ENCODE measurements at regions not wholly inside any gene's neighbourhood (a gene's known extent, or its start where the extent isn't known, plus 50 kb on each side); places are given as distances from the start of the nearest gene placed in this dataset.

DNA sequence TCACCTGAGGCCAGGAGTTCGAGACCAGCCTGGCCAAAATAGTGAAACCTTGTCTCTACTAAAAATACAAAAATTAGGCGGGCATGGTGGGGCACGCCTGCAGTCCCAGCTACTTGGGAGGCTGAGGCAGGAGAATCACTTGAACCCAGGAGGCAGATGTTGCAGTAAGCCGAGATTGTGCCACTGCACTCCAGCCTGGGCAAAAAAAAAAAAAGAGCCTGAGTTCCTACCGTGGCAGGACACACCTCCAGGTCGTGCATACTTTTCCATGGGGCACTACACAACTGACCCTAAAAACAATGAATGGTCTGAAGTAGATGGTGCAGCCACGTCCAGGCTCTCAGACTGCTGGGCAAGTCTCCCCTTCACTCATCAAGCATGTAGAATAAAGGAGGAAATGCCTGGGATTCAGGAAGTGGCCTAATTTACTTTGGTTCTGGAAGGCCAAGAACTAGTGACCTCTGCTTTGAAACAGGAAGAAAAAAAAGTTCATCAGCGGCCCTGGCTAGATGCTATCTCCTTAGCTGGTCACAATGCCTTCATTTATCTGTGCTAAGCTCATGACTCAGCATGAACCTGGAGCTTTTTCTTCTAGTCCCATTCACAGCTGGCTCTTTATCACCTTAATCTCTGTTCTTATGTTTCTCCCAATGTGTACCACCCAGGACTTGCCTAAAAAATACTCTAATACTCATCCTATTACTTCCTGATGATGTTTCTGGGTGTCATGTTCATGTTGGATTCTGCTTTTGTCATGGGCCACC is 55.8 kb upstream of the OR6J1 start:
- Histone ChIP-seq H3K4me3 (ENCODE audit: low read length) (no peak overlapping the region), H3K4me1 (ENCODE audit: control insufficient read depth, insufficient read depth, low read length) (no peaks in the 10 kb centered on the region), H3K27me3 (ENCODE audit: control insufficient read depth, insufficient read depth, low read length) (peaks cover 50% of the 10 kb centered on the region), H3K4me2 (ENCODE audit: low read length) (no peak overlapping the region), H3K9ac (ENCODE audit: low read depth, low read length) (no peak overlapping the region), H3K9me3 (replicated peaks; ENCODE audit: low read length) (no peaks in the 10 kb centered on the region), H3K36me3 (ENCODE audit: insufficient read depth, low read length) (no peaks in the 10 kb centered on the region)

DNA sequence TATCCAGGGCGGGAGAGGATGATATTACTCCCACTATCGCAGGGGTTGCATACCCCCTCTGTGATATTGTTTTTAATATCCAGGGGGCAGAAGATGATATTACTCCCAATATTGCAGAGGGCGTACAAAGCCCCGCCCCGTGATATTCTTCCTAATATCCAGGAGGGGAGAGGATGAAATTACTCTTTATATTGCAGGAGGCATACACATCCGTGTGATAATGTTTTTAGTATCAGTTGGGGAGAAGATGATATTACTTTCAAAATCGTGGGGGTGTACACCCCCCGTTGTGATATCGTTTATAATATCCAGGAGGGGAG is 52.9 kb upstream of the OXA1L start:
- Histone ChIP-seq H3K9me3 (replicated peaks; ENCODE audit: low read length) (no peaks in the 10 kb centered on the region), H3K4me1 (ENCODE audit: control insufficient read depth, insufficient read depth, low read length) (peaks cover 4% of the 10 kb centered on the region), H3K27me3 (ENCODE audit: control insufficient read depth, insufficient read depth, low read length) (peaks cover 61% of the 10 kb centered on the region), H3K36me3 (ENCODE audit: insufficient read depth, low read length) (no peaks in the 10 kb centered on the region), H3K4me3 (ENCODE audit: low read length) (peak overlapping the region; percentile 57), H3K9ac (ENCODE audit: low read depth, low read length) (peak overlapping the region; percentile 47), H3K4me2 (ENCODE audit: low read length) (peak overlapping the region; percentile 79)

DNA sequence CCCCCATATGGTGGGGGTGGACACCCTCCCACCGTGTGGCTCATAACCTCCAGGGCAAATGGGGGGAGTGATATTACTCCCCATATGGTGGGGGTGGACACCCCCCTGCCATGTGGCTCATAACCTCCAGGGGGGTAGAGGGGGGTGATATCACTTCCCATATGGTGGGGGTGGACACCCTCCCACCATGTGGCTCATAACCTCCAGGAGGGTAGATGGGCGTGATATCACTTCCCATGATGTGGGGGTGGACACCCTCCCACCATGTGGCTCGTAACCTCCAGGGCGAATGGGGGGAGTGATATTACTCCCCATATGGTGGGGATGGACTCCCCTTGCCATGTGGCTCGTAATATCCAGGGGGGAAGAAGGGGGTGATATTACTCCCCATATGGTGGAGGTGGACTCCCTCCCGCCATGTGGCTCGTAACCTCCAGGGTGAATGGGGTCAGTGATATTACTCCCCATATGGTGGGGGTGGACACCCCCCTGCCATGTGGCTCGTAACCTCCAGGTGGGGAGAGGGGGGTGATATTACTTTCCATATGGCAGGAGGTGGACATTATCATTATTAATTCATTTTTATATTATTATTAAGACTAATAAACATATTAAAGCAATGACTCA is 51.2 kb upstream of the OXA1L start:
- no peak overlapping the region for H3K4me3 ChIP-seq (ENCODE audit: low read length)
- H3K36me3 ChIP-seq (ENCODE audit: insufficient read depth, low read length), result no peaks in the 10 kb centered on the region
- H3K4me2 ChIP-seq (ENCODE audit: low read length), result no peak overlapping the region
- H3K4me1 ChIP-seq (ENCODE audit: control insufficient read depth, insufficient read depth, low read length), result peaks cover 4% of the 10 kb centered on the region
- H3K27me3 ChIP-seq (ENCODE audit: control insufficient read depth, insufficient read depth, low read length), result peaks cover 57% of the 10 kb centered on the region
- no peaks in the 10 kb centered on the region for H3K9me3 ChIP-seq (replicated peaks; ENCODE audit: low read length)
- H3K9ac ChIP-seq (ENCODE audit: low read depth, low read length), result no peak overlapping the region

DNA sequence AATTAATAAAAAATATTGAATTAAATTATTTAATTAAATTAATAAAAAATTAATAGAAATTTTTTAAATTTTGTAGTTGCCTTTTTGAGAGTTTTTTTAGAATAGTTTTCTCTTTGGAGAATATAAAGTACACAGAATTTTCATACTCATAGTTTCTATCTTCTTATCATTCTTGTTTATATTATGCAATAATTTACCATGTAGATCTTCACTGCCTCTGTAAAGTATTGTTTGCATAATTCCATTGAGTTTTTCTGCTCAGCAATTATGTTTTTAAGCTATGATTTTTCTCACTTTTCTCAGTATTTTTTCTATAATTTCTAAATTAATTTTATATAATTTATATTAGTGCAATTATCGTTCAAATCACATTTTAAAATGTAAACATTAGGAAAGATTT is 50.6 kb upstream of the OXA1L start:
- Histone ChIP-seq H3K9ac (ENCODE audit: low read depth, low read length) (no peak overlapping the region), H3K4me2 (ENCODE audit: low read length) (no peak overlapping the region), H3K27me3 (ENCODE audit: control insufficient read depth, insufficient read depth, low read length) (peaks cover 52% of the 10 kb centered on the region), H3K9me3 (replicated peaks; ENCODE audit: low read length) (no peaks in the 10 kb centered on the region), H3K36me3 (ENCODE audit: insufficient read depth, low read length) (no peaks in the 10 kb centered on the region), H3K4me1 (ENCODE audit: control insufficient read depth, insufficient read depth, low read length) (peaks cover 4% of the 10 kb centered on the region), H3K4me3 (ENCODE audit: low read length) (no peak overlapping the region)
